ENCODE measurements at regions not wholly inside any gene's neighbourhood (a gene's known extent, or its start where the extent isn't known, plus 50 kb on each side); places are given as distances from the start of the nearest gene placed in this dataset.

- no peak for TF ChIP-seq ZNF425 (CRISPR knock-in tag; conservative IDR thresholded peaks at IDR 0.05)
- TF ChIP-seq NFATC4 (CRISPR knock-in tag; IDR thresholded peaks at IDR 0.05): no peak
- TF ChIP-seq TCF7 (CRISPR knock-in tag; IDR thresholded peaks at IDR 0.05; ENCODE audit: low read depth): no peak
These were observed 111.0 kb downstream of the MINAR1 start (continued) for GRCh38 chr15:79543097-79543496.

GRCh38 chr15:79549196-79549595, 117.1 kb downstream of the MINAR1 start:
- no peaks in the 10 kb centered on the region for H3K36me3 Mint-ChIP-seq
- DNase-seq (ENCODE audit: low spot score) (no peak), ATAC-seq (no peak)
- ChIA-PET CTCF (no interaction called here), POLR2A (no interaction called here)
- no peak overlapping the region for H3K27ac Mint-ChIP-seq
- H3K27me3 Mint-ChIP-seq (ENCODE audit: low read depth): no peaks in the 10 kb centered on the region
- no peaks in the 10 kb centered on the region for H3K9me3 Mint-ChIP-seq
- H3K4me1 Mint-ChIP-seq: 0 out of 2 replicates have a peak, but pooled peaks cover 4% of the 10 kb centered on the region
- H3K4me3 Mint-ChIP-seq: no peak overlapping the region
- no peak for TF ChIP-seq RORB (CRISPR knock-in tag; IDR thresholded peaks at IDR 0.05)
- no peak for TF ChIP-seq FOXK1 (CRISPR knock-in tag; IDR thresholded peaks at IDR 0.05)
- TF ChIP-seq TEAD1 (CRISPR knock-in tag; IDR thresholded peaks at IDR 0.05): no peak
- TF ChIP-seq ARID4B (CRISPR knock-in tag; IDR thresholded peaks at IDR 0.05; ENCODE audit: borderline replicate concordance): no peak
- no peak for TF ChIP-seq NR1H2 (CRISPR knock-in tag; IDR thresholded peaks at IDR 0.05)

- DNase-seq (ENCODE audit: low spot score) (no peak), ATAC-seq (no peak)
- TF ChIP-seq, protein P1, sequence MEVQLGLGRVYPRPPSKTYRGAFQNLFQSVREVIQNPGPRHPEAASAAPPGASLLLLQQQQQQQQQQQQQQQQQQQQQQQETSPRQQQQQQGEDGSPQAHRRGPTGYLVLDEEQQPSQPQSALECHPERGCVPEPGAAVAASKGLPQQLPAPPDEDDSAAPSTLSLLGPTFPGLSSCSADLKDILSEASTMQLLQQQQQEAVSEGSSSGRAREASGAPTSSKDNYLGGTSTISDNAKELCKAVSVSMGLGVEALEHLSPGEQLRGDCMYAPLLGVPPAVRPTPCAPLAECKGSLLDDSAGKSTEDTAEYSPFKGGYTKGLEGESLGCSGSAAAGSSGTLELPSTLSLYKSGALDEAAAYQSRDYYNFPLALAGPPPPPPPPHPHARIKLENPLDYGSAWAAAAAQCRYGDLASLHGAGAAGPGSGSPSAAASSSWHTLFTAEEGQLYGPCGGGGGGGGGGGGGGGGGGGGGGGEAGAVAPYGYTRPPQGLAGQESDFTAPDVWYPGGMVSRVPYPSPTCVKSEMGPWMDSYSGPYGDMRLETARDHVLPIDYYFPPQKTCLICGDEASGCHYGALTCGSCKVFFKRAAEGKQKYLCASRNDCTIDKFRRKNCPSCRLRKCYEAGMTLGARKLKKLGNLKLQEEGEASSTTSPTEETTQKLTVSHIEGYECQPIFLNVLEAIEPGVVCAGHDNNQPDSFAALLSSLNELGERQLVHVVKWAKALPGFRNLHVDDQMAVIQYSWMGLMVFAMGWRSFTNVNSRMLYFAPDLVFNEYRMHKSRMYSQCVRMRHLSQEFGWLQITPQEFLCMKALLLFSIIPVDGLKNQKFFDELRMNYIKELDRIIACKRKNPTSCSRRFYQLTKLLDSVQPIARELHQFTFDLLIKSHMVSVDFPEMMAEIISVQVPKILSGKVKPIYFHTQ (CRISPR knock-in tag; IDR thresholded peaks at IDR 0.05): no peak
- TF ChIP-seq GRHL2 (CRISPR knock-in tag; IDR thresholded peaks at IDR 0.05; ENCODE audit: insufficient replicate concordance, severe bottlenecking): no peak
- TF ChIP-seq NR1H2 (CRISPR knock-in tag; IDR thresholded peaks at IDR 0.05): no peak
- no peak for TF ChIP-seq PRRX2 (CRISPR knock-in tag; IDR thresholded peaks at IDR 0.05)
- TF ChIP-seq, protein P2, sequence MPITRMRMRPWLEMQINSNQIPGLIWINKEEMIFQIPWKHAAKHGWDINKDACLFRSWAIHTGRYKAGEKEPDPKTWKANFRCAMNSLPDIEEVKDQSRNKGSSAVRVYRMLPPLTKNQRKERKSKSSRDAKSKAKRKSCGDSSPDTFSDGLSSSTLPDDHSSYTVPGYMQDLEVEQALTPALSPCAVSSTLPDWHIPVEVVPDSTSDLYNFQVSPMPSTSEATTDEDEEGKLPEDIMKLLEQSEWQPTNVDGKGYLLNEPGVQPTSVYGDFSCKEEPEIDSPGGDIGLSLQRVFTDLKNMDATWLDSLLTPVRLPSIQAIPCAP (CRISPR knock-in tag; IDR thresholded peaks at IDR 0.05): no peak
- TF ChIP-seq, protein P3, sequence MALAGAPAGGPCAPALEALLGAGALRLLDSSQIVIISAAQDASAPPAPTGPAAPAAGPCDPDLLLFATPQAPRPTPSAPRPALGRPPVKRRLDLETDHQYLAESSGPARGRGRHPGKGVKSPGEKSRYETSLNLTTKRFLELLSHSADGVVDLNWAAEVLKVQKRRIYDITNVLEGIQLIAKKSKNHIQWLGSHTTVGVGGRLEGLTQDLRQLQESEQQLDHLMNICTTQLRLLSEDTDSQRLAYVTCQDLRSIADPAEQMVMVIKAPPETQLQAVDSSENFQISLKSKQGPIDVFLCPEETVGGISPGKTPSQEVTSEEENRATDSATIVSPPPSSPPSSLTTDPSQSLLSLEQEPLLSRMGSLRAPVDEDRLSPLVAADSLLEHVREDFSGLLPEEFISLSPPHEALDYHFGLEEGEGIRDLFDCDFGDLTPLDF (CRISPR knock-in tag; IDR thresholded peaks at IDR 0.05): no peak
- TF ChIP-seq CBFB (CRISPR knock-in tag; IDR thresholded peaks at IDR 0.05; ENCODE audit: low read depth): no peak
- no peak for TF ChIP-seq HMGA2 (CRISPR knock-in tag; IDR thresholded peaks at IDR 0.05)
- Mint-ChIP-seq H3K27me3 (ENCODE audit: low read depth) (no peaks in the 10 kb centered on the region; the same call in 1 of the 2 replicates), H3K36me3 (no peaks in the 10 kb centered on the region), H3K4me3 (no peak overlapping the region), H3K4me1 (no peaks in the 10 kb centered on the region), H3K9me3 (peaks cover 12% of the 10 kb centered on the region), H3K27ac (no peak overlapping the region)
- ChIA-PET CTCF (interaction anchor here (1.7 kb wide), 1 partner anchor 36 kb away, joined by 4 read pairs; no protein-coding TSS in a partner anchor), POLR2A (no interaction called here)
These were observed 128.2 kb downstream of the MINAR1 start for GRCh38 chr15:79560384-79560783.

All from WTC11 (cell line).